ENCODE measurements at regions not wholly inside any gene's neighbourhood (a gene's known extent, or its start where the extent isn't known, plus 50 kb on each side); places are given as distances from the start of the nearest gene placed in this dataset.

GRCh38 chr6:6414931-6415330, 94.5 kb upstream of the F13A1 start:
- H3K9me3 ChIP-seq (ENCODE audit: control insufficient read depth, low read length) = no peaks in the 10 kb centered on the region
- no peak overlapping the region for H3K4me3 ChIP-seq (ENCODE audit: low read length)
- no peaks in the 10 kb centered on the region for H3K27me3 ChIP-seq (ENCODE audit: control insufficient read depth, insufficient read depth)
- H3K27ac ChIP-seq (ENCODE audit: low read length) = no peak overlapping the region
- intact Hi-C loops (cut with DNase I) = no loop called here
- no peaks in the 10 kb centered on the region for H3K4me1 ChIP-seq (ENCODE audit: control insufficient read depth, insufficient read depth, low read length)
- DNase-seq (no peak), ATAC-seq (no peak)
- 78% methylated on average over 5 of the region's 5 CpGs for WGBS

GRCh38 chr6:6417475-6417874, 97.0 kb upstream of the F13A1 start:
- intact Hi-C loops (cut with DNase I) = no loop called here
- DNase-seq = no peak
- H3K27ac ChIP-seq (ENCODE audit: low read length) = no peak overlapping the region
- no peaks in the 10 kb centered on the region for H3K27me3 ChIP-seq (ENCODE audit: control insufficient read depth, insufficient read depth)
- no peak for ATAC-seq
- no peak overlapping the region for H3K4me3 ChIP-seq (ENCODE audit: low read length)
- H3K9me3 ChIP-seq (ENCODE audit: control insufficient read depth, low read length) = no peaks in the 10 kb centered on the region
- no peaks in the 10 kb centered on the region for H3K4me1 ChIP-seq (ENCODE audit: control insufficient read depth, insufficient read depth, low read length)
- WGBS = 91% methylated on average over 7 of the region's 7 CpGs

- 48% methylated on average over 3 of the region's 3 CpGs for WGBS
- no peak for ATAC-seq
- no peaks in the 10 kb centered on the region for H3K27me3 ChIP-seq (ENCODE audit: control insufficient read depth, insufficient read depth)
- no peak overlapping the region for H3K27ac ChIP-seq (ENCODE audit: low read length)
- no peak for DNase-seq
- intact Hi-C loops (cut with DNase I) = no loop called here
- peaks cover 2% of the 10 kb centered on the region for H3K9me3 ChIP-seq (ENCODE audit: control insufficient read depth, low read length)
- no peak overlapping the region for H3K4me3 ChIP-seq (ENCODE audit: low read length)
- H3K4me1 ChIP-seq (ENCODE audit: control insufficient read depth, insufficient read depth, low read length) = no peaks in the 10 kb centered on the region
Measured at GRCh38 chr6:6418421-6418820, 98.0 kb upstream of the F13A1 start.

GRCh38 chr6:6420107-6420506, 99.6 kb upstream of the F13A1 start:
- intact Hi-C loops (cut with DNase I) = no loop called here
- no peaks in the 10 kb centered on the region for H3K4me1 ChIP-seq (ENCODE audit: control insufficient read depth, insufficient read depth, low read length)
- DNase-seq = no peak
- H3K27ac ChIP-seq (ENCODE audit: low read length) = no peak overlapping the region
- H3K27me3 ChIP-seq (ENCODE audit: control insufficient read depth, insufficient read depth) = no peaks in the 10 kb centered on the region
- 75% methylated on average over 1 of the region's 1 CpG for WGBS
- ATAC-seq = no peak
- no peak overlapping the region for H3K4me3 ChIP-seq (ENCODE audit: low read length)
- peaks cover 2% of the 10 kb centered on the region for H3K9me3 ChIP-seq (ENCODE audit: control insufficient read depth, low read length)

- H3K27me3 ChIP-seq (ENCODE audit: control insufficient read depth, insufficient read depth) = no peaks in the 10 kb centered on the region
- intact Hi-C loops (cut with DNase I) = no loop called here
- no peak for DNase-seq
- no peak for ATAC-seq
- no peak overlapping the region for H3K27ac ChIP-seq (ENCODE audit: low read length)
- no peaks in the 10 kb centered on the region for H3K4me1 ChIP-seq (ENCODE audit: control insufficient read depth, insufficient read depth, low read length)
- H3K9me3 ChIP-seq (ENCODE audit: control insufficient read depth, low read length) = no peaks in the 10 kb centered on the region
- no peak overlapping the region for H3K4me3 ChIP-seq (ENCODE audit: low read length)
- 87% methylated on average over 2 of the region's 2 CpGs for WGBS
Measured at GRCh38 chr6:6434151-6434550, 113.7 kb upstream of the F13A1 start.

- intact Hi-C loops (cut with DNase I) = no loop called here
- WGBS = 89% methylated on average over 1 of the region's 1 CpG
- no peaks in the 10 kb centered on the region for H3K27me3 ChIP-seq (ENCODE audit: control insufficient read depth, insufficient read depth)
Measured at GRCh38 chr6:6434723-6435122, 114.3 kb upstream of the F13A1 start.

GRCh38 chr6:6436366-6436765, 115.9 kb upstream of the F13A1 start:
- H3K27ac ChIP-seq (ENCODE audit: low read length) = no peak overlapping the region
- no peaks in the 10 kb centered on the region for H3K9me3 ChIP-seq (ENCODE audit: control insufficient read depth, low read length)
- H3K27me3 ChIP-seq (ENCODE audit: control insufficient read depth, insufficient read depth) = no peaks in the 10 kb centered on the region
- ATAC-seq (no peak), DNase-seq (no peak)
- no peak overlapping the region for H3K4me3 ChIP-seq (ENCODE audit: low read length)
- WGBS = 85% methylated on average over 4 of the region's 4 CpGs
- intact Hi-C loops (cut with DNase I) = no loop called here
- H3K4me1 ChIP-seq (ENCODE audit: control insufficient read depth, insufficient read depth, low read length) = no peaks in the 10 kb centered on the region

More at GRCh38 chr6:6434723-6435122, 114.3 kb upstream of the F13A1 start:
- Histone ChIP-seq H3K27ac (ENCODE audit: low read length) (no peak overlapping the region), H3K4me3 (ENCODE audit: low read length) (no peak overlapping the region), H3K9me3 (ENCODE audit: control insufficient read depth, low read length) (no peaks in the 10 kb centered on the region), H3K4me1 (ENCODE audit: control insufficient read depth, insufficient read depth, low read length) (no peaks in the 10 kb centered on the region)
- ATAC-seq = no peak
- no peak for DNase-seq

- intact Hi-C loops (cut with DNase I) = no loop called here
- Histone ChIP-seq H3K4me3 (ENCODE audit: low read length) (no peak overlapping the region), H3K27me3 (ENCODE audit: control insufficient read depth, insufficient read depth) (no peaks in the 10 kb centered on the region), H3K4me1 (ENCODE audit: control insufficient read depth, insufficient read depth, low read length) (no peaks in the 10 kb centered on the region), H3K9me3 (ENCODE audit: control insufficient read depth, low read length) (no peaks in the 10 kb centered on the region), H3K27ac (ENCODE audit: low read length) (no peak overlapping the region)
- DNase-seq (no peak), ATAC-seq (no peak)
- 78% methylated on average over 3 of the region's 3 CpGs for WGBS
Measured at GRCh38 chr6:6436946-6437345, 116.5 kb upstream of the F13A1 start.

- intact Hi-C loops (cut with DNase I) = no loop called here
- Histone ChIP-seq H3K27ac (ENCODE audit: low read length) (no peak overlapping the region), H3K27me3 (ENCODE audit: control insufficient read depth, insufficient read depth) (no peaks in the 10 kb centered on the region), H3K9me3 (ENCODE audit: control insufficient read depth, low read length) (no peaks in the 10 kb centered on the region), H3K4me3 (ENCODE audit: low read length) (no peak overlapping the region), H3K4me1 (ENCODE audit: control insufficient read depth, insufficient read depth, low read length) (no peaks in the 10 kb centered on the region)
- ATAC-seq (no peak), DNase-seq (no peak)
- 76% methylated on average over 2 of the region's 2 CpGs for WGBS
Measured at GRCh38 chr6:6438286-6438685, 117.8 kb upstream of the F13A1 start.

- Histone ChIP-seq H3K27me3 (ENCODE audit: control insufficient read depth, insufficient read depth) (no peaks in the 10 kb centered on the region), H3K9me3 (ENCODE audit: control insufficient read depth, low read length) (no peaks in the 10 kb centered on the region), H3K4me3 (ENCODE audit: low read length) (no peak overlapping the region), H3K27ac (ENCODE audit: low read length) (no peak overlapping the region), H3K4me1 (ENCODE audit: control insufficient read depth, insufficient read depth, low read length) (no peaks in the 10 kb centered on the region)
- intact Hi-C loops (cut with DNase I) = no loop called here
- 65% methylated on average over 1 of the region's 1 CpG for WGBS
- ATAC-seq (no peak), DNase-seq (no peak)
Measured at GRCh38 chr6:6439778-6440177, 119.3 kb upstream of the F13A1 start.

GRCh38 chr6:6452002-6452401, 131.5 kb upstream of the F13A1 start:
- no peaks in the 10 kb centered on the region for H3K9me3 ChIP-seq (ENCODE audit: control insufficient read depth, low read length)
- WGBS = 11% methylated on average over 2 of the region's 2 CpGs
- DNase-seq = peak; percentile 38 to 73 (median 62)
- peaks cover 8% of the 10 kb centered on the region for H3K4me1 ChIP-seq (ENCODE audit: control insufficient read depth, insufficient read depth, low read length)
- intact Hi-C loops (cut with DNase I) = no loop called here
- H3K27ac ChIP-seq (ENCODE audit: low read length) = no peak overlapping the region
- no peak overlapping the region for H3K4me3 ChIP-seq (ENCODE audit: low read length)
- ATAC-seq = peak; percentile 88 to 95
- no peaks in the 10 kb centered on the region for H3K27me3 ChIP-seq (ENCODE audit: control insufficient read depth, insufficient read depth)

- WGBS = 43% methylated on average over 1 of the region's 1 CpG
- DNase-seq = no peak
- intact Hi-C loops (cut with DNase I) = no loop called here
- no peak overlapping the region for H3K4me3 ChIP-seq (ENCODE audit: low read length)
- no peaks in the 10 kb centered on the region for H3K27me3 ChIP-seq (ENCODE audit: control insufficient read depth, insufficient read depth)
- ATAC-seq = no peak
- no peak overlapping the region for H3K27ac ChIP-seq (ENCODE audit: low read length)
- no peaks in the 10 kb centered on the region for H3K9me3 ChIP-seq (ENCODE audit: control insufficient read depth, low read length)
- peaks cover 8% of the 10 kb centered on the region for H3K4me1 ChIP-seq (ENCODE audit: control insufficient read depth, insufficient read depth, low read length)
Measured at GRCh38 chr6:6453186-6453585, 132.7 kb upstream of the F13A1 start.

Measured in right cardiac atrium (tissue), 5 donors.